HG03565 (cell line): ENCODE measurements at regions not wholly inside any gene's neighbourhood (a gene's known extent, or its start where the extent isn't known, plus 50 kb on each side); places are given as distances from the start of the nearest gene placed in this dataset.

Source experiments
- ATAC-seq: cut with Tn5 transposase; IDR thresholded peaks from one replicate; pipeline ENCODE4 v1.9.1; 2021; ENCODE audit warnings: mild to moderate bottlenecking, moderate library complexity; ENCODE audit not compliant: unreplicated experiment

- ATAC-seq = no peak
Observed at GRCh38 chr2:30339071-30339470, 107.7 kb downstream of the LBH start.

GRCh38 chr2:30341500-30342267 lies 105.4 kb upstream of the LCLAT1 start:
- ATAC-seq = no peak

GRCh38 chr2:30346471-30347169 lies 100.4 kb upstream of the LCLAT1 start:
- ATAC-seq = no peak

- ATAC-seq = no peak
Observed at GRCh38 chr2:30348825-30349224, 98.2 kb upstream of the LCLAT1 start.

GRCh38 chr2:30349691-30350090 lies 97.4 kb upstream of the LCLAT1 start:
- no peak for ATAC-seq

- ATAC-seq = no peak
Observed at GRCh38 chr2:30351116-30351515, 95.9 kb upstream of the LCLAT1 start.

- ATAC-seq = no peak
Observed at GRCh38 chr2:30351949-30352348, 95.1 kb upstream of the LCLAT1 start.

- ATAC-seq = no peak
Observed at GRCh38 chr2:30354150-30354549, 92.9 kb upstream of the LCLAT1 start.

GRCh38 chr2:30354621-30355020 lies 92.4 kb upstream of the LCLAT1 start:
- no peak for ATAC-seq

- ATAC-seq = no peak
Observed at GRCh38 chr2:30355306-30355705, 91.7 kb upstream of the LCLAT1 start.

- ATAC-seq = no peak
Observed at GRCh38 chr2:30356071-30356470, 91.0 kb upstream of the LCLAT1 start.

GRCh38 chr2:30356776-30357175 lies 90.3 kb upstream of the LCLAT1 start:
- ATAC-seq = no peak

- no peak for ATAC-seq
Observed at GRCh38 chr2:30358351-30358750, 88.7 kb upstream of the LCLAT1 start.

GRCh38 chr2:30358842-30359241 lies 88.2 kb upstream of the LCLAT1 start:
- ATAC-seq = no peak

- ATAC-seq = no peak
Observed at GRCh38 chr2:30359644-30360167, 87.3 kb upstream of the LCLAT1 start.

GRCh38 chr2:30361751-30362394 lies 85.2 kb upstream of the LCLAT1 start:
- no peak for ATAC-seq

- ATAC-seq = no peak
Observed at GRCh38 chr2:30362468-30363081, 84.5 kb upstream of the LCLAT1 start.

- ATAC-seq = no peak
Observed at GRCh38 chr2:30363406-30363805, 83.6 kb upstream of the LCLAT1 start.

- ATAC-seq = no peak
Observed at GRCh38 chr2:30365201-30365600, 81.8 kb upstream of the LCLAT1 start.

GRCh38 chr2:30366199-30366691 lies 80.8 kb upstream of the LCLAT1 start:
- no peak for ATAC-seq
